ENCODE measurements at regions not wholly inside any gene's neighbourhood (a gene's known extent, or its start where the extent isn't known, plus 50 kb on each side); places are given as distances from the start of the nearest gene placed in this dataset.

DNA sequence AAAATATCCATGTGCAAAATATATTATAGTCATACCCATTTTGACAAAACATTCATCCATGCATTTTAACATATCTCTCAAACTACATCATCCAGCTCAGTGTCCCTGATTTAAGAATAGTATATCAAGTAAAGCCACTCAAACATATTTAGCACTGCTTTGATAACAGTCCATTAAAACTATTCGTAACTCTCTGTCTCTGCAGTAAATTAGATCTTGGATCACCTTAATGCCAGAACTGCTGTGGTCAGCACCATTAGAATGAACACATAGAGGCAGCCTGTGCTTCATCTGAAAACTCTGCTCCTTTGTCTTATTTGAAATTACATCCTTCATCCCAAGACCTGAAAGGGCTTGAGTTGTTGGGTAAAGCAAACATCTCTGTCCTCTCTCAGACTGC is 234.0 kb downstream of the MBD2 start:
- TF ChIP-seq POLR2AphosphoS5 (IDR thresholded peaks at IDR 0.05): no peak
- no peak for TF ChIP-seq CTCF (IDR thresholded peaks at IDR 0.05)
